ENCODE measurements at regions not wholly inside any gene's neighbourhood (a gene's known extent, or its start where the extent isn't known, plus 50 kb on each side); places are given as distances from the start of the nearest gene placed in this dataset.

DNA sequence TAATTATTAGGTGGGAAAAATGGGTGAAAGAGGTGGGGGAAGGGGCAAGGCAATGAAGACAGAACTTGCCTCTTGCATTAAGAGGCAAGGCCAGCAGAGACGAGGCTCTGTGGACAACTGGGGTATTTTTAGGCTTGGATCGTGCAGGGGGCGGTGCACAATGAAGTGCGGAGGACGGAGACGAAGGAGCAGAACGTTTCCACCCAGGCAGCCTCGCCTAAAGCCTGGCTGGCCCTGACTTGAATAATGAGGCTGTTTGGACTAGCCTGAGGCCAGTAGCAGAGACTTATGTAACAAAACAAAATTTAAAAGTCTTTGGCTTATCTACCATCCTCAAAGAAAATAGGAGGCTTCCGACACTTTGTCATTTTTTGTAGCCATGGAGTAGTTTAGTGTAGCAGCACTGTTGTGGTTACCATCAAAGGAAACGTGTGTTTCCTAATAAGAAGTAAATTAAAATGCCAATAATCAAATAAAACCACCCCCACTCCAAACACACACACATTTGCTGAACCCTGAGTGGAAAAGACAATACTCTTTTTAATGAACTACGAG is 370.0 kb upstream of the CNR1 start:
- no peak overlapping the region for H3K4me2 ChIP-seq (ENCODE audit: low read length)
- TF ChIP-seq, protein P1, sequence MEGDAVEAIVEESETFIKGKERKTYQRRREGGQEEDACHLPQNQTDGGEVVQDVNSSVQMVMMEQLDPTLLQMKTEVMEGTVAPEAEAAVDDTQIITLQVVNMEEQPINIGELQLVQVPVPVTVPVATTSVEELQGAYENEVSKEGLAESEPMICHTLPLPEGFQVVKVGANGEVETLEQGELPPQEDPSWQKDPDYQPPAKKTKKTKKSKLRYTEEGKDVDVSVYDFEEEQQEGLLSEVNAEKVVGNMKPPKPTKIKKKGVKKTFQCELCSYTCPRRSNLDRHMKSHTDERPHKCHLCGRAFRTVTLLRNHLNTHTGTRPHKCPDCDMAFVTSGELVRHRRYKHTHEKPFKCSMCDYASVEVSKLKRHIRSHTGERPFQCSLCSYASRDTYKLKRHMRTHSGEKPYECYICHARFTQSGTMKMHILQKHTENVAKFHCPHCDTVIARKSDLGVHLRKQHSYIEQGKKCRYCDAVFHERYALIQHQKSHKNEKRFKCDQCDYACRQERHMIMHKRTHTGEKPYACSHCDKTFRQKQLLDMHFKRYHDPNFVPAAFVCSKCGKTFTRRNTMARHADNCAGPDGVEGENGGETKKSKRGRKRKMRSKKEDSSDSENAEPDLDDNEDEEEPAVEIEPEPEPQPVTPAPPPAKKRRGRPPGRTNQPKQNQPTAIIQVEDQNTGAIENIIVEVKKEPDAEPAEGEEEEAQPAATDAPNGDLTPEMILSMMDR (IDR thresholded peaks at IDR 0.05; ENCODE audit: low read depth, low read length, poor library complexity, severe bottlenecking) = no peak
- no peak for TF ChIP-seq EZH2phosphoT487 (IDR thresholded peaks at IDR 0.05; ENCODE audit: borderline replicate concordance, low read length)

DNA sequence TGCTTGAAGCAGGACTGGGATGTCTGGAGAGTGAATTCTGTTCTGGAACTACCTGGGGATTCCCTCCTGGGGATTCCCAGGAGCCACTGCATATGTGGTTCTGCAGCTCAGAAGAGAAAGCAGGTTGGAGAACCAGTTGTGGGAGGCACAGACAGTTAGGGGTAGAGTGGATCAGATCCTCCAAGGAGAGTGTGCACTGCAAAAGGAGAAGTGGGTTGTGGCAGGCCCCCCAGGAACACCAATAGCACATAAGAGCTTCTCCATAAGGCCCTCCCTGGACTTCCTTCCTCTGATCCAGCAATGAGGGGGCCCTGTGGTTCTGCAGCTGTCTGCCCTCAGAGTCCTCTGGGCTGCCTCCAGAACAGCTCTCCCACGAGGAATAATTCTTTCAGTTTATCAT is 369.2 kb upstream of the CNR1 start:
- Histone ChIP-seq H3K9me3 (ENCODE audit: control insufficient read depth, insufficient read depth, low read length) (no peaks in the 10 kb centered on the region), H3K4me1 (ENCODE audit: control insufficient read depth, low read length) (peaks cover 9% of the 10 kb centered on the region), H3K27me3 (ENCODE audit: control insufficient read depth, low read length) (no peaks in the 10 kb centered on the region), H3K9me2 (replicated peaks; ENCODE audit: control insufficient read depth, low read length) (no peaks in the 10 kb centered on the region), H3K4me3 (ENCODE audit: low read length) (no peak overlapping the region), H3K27ac (ENCODE audit: low read depth, low read length) (no peak overlapping the region), H3K4me2 (ENCODE audit: low read length) (no peak overlapping the region), H3K79me2 (ENCODE audit: control insufficient read depth, low read length) (no peaks in the 10 kb centered on the region), H4K20me1 (ENCODE audit: control insufficient read depth, insufficient read depth, low read depth, low read length) (no peaks in the 10 kb centered on the region), H3K36me3 (ENCODE audit: control insufficient read depth, low read length) (no peaks in the 10 kb centered on the region), H3F3A (ENCODE audit: control insufficient read depth, insufficient read depth) (no peaks in the 10 kb centered on the region)
- TF ChIP-seq, protein P1 (IDR thresholded peaks at IDR 0.05; ENCODE audit: low read depth, low read length, poor library complexity, severe bottlenecking) = no peak
- no peak for TF ChIP-seq EZH2phosphoT487 (IDR thresholded peaks at IDR 0.05; ENCODE audit: borderline replicate concordance, low read length)

More for the DNA sequence above, 370.0 kb upstream of the CNR1 start:
- no peaks in the 10 kb centered on the region for H3K79me2 ChIP-seq (ENCODE audit: control insufficient read depth, low read length)
- H3K4me3 ChIP-seq (ENCODE audit: low read length) = no peak overlapping the region
- no peaks in the 10 kb centered on the region for H3K9me2 ChIP-seq (replicated peaks; ENCODE audit: control insufficient read depth, low read length)
- no peaks in the 10 kb centered on the region for H4K20me1 ChIP-seq (ENCODE audit: control insufficient read depth, insufficient read depth, low read depth, low read length)
- H3K27me3 ChIP-seq (ENCODE audit: control insufficient read depth, low read length) = no peaks in the 10 kb centered on the region
- H3K9me3 ChIP-seq (ENCODE audit: control insufficient read depth, insufficient read depth, low read length) = no peaks in the 10 kb centered on the region
- H3F3A ChIP-seq (ENCODE audit: control insufficient read depth, insufficient read depth) = no peaks in the 10 kb centered on the region
- no peaks in the 10 kb centered on the region for H3K36me3 ChIP-seq (ENCODE audit: control insufficient read depth, low read length)
- peaks cover 9% of the 10 kb centered on the region for H3K4me1 ChIP-seq (ENCODE audit: control insufficient read depth, low read length)
- no peak overlapping the region for H3K27ac ChIP-seq (ENCODE audit: low read depth, low read length)

DNA sequence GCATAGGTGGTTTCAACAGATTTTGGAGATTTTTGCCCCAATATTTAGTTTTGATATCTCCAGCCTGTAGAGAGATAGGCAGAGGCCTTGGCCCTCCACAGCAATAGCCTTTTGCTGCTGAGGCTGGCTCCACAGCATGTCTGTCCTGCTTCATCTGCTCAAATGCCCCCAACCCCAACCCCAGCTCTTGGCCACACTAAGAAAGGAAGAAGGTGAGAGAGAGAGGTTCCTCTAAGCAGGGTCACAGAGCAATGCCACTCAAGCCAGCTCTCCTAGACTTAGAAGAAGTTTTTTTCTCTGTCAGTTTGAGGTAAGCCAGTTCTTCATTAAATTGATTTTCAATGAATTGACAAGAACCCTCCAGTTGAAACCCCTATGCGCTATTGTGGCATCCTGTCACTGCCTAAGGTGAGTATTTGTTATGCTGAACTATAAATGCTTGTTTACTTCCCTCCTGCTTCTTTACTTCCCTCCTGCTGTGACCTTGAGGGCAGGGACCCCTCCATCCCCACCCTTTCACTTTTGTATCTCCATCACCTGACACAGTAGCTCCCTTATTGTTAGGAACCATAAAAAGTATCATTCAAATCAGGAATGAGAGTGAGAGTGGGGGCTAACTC is 366.2 kb upstream of the CNR1 start:
- Histone ChIP-seq H3K4me3 (ENCODE audit: low read length) (no peak overlapping the region), H4K20me1 (ENCODE audit: control insufficient read depth, insufficient read depth, low read depth, low read length) (no peaks in the 10 kb centered on the region), H3K9me2 (replicated peaks; ENCODE audit: control insufficient read depth, low read length) (no peaks in the 10 kb centered on the region), H3K27me3 (ENCODE audit: control insufficient read depth, low read length) (no peaks in the 10 kb centered on the region), H3K36me3 (ENCODE audit: control insufficient read depth, low read length) (no peaks in the 10 kb centered on the region), H3K4me1 (ENCODE audit: control insufficient read depth, low read length) (peaks cover 9% of the 10 kb centered on the region), H3K27ac (ENCODE audit: low read depth, low read length) (no peak overlapping the region), H3K79me2 (ENCODE audit: control insufficient read depth, low read length) (no peaks in the 10 kb centered on the region), H3F3A (ENCODE audit: control insufficient read depth, insufficient read depth) (no peaks in the 10 kb centered on the region), H3K9me3 (ENCODE audit: control insufficient read depth, insufficient read depth, low read length) (no peaks in the 10 kb centered on the region), H3K4me2 (ENCODE audit: low read length) (no peak overlapping the region)
- TF ChIP-seq EZH2phosphoT487 (IDR thresholded peaks at IDR 0.05; ENCODE audit: borderline replicate concordance, low read length) = no peak
- TF ChIP-seq, protein P1 (IDR thresholded peaks at IDR 0.05; ENCODE audit: low read depth, low read length, poor library complexity, severe bottlenecking) = no peak

Measured in DOHH2 (cell line).